ENCODE measurements at regions not wholly inside any gene's neighbourhood (a gene's known extent, or its start where the extent isn't known, plus 50 kb on each side); places are given as distances from the start of the nearest gene placed in this dataset.

DNA sequence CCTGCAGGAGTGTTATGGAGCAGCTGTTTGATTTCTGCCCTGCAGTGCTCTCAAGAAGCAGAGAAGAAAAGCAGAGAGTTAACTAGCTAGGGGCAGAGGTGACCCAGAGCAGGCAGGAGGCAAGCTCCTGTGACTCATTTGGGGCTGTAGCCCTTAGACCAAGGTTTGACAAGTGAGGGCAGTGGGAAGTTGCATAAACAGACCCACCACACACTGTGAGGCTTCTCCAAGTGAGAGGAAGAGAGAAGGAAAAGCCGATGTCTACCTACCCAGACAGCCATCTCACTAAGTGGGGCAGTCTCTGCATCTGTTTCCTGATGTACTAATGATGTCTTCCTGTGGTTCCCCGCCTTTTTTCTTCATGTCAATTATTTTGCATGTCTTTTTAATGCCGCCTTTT lies 159.9 kb upstream of the NR5A2 start:
- TF ChIP-seq, protein P1, sequence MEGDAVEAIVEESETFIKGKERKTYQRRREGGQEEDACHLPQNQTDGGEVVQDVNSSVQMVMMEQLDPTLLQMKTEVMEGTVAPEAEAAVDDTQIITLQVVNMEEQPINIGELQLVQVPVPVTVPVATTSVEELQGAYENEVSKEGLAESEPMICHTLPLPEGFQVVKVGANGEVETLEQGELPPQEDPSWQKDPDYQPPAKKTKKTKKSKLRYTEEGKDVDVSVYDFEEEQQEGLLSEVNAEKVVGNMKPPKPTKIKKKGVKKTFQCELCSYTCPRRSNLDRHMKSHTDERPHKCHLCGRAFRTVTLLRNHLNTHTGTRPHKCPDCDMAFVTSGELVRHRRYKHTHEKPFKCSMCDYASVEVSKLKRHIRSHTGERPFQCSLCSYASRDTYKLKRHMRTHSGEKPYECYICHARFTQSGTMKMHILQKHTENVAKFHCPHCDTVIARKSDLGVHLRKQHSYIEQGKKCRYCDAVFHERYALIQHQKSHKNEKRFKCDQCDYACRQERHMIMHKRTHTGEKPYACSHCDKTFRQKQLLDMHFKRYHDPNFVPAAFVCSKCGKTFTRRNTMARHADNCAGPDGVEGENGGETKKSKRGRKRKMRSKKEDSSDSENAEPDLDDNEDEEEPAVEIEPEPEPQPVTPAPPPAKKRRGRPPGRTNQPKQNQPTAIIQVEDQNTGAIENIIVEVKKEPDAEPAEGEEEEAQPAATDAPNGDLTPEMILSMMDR (IDR thresholded peaks at IDR 0.05; ENCODE audit: low read length), result no peak
- TF ChIP-seq EZH2 (IDR thresholded peaks at IDR 0.05; ENCODE audit: borderline replicate concordance, low read length), result no peak

All from OCI-LY1 (cell line).